NAMALWA (cell line): ENCODE measurements at regions not wholly inside any gene's neighbourhood (a gene's known extent, or its start where the extent isn't known, plus 50 kb on each side); places are given as distances from the start of the nearest gene placed in this dataset.
A peak's percentile ranks its signal among the peaks of the same experiment; 100 is the strongest.

Experiments
- DNase-seq: peaks from one replicate; pipeline ENCODE4 v3.0.0-alpha.2; 2015; ENCODE audit warnings: low spot score

GRCh38 chr2:136373841-136374240, 255.9 kb upstream of the CXCR4 start:
- no peak for DNase-seq

GRCh38 chr2:136373029-136373428, 255.1 kb upstream of the CXCR4 start:
- no peak for DNase-seq

GRCh38 chr2:136363900-136364299, 246.0 kb upstream of the CXCR4 start:
- DNase-seq: no peak

- no peak for DNase-seq
Observed at GRCh38 chr2:136363470-136363869, 245.5 kb upstream of the CXCR4 start.

GRCh38 chr2:136362676-136363390, 244.9 kb upstream of the CXCR4 start:
- no peak for DNase-seq

- DNase-seq: no peak
Observed at GRCh38 chr2:136361521-136361920, 243.6 kb upstream of the CXCR4 start.

- DNase-seq: no peak
Observed at GRCh38 chr2:136360790-136361189, 242.8 kb upstream of the CXCR4 start.

- peak; percentile 26 for DNase-seq
Observed at GRCh38 chr2:136359121-136359965, 241.4 kb upstream of the CXCR4 start.

GRCh38 chr2:136358576-136358975, 240.6 kb upstream of the CXCR4 start:
- no peak for DNase-seq

- DNase-seq: no peak
Observed at GRCh38 chr2:136357007-136357380, 239.0 kb upstream of the CXCR4 start.

- DNase-seq: no peak
Observed at GRCh38 chr2:136356125-136357006, 238.4 kb upstream of the CXCR4 start.

- no peak for DNase-seq
Observed at GRCh38 chr2:136351684-136352083, 233.7 kb upstream of the CXCR4 start.

- no peak for DNase-seq
Observed at GRCh38 chr2:136347981-136348380, 230.0 kb upstream of the CXCR4 start.

- DNase-seq: no peak
Observed at GRCh38 chr2:136344339-136344738, 226.4 kb upstream of the CXCR4 start.

GRCh38 chr2:136342138-136342537, 224.2 kb upstream of the CXCR4 start:
- no peak for DNase-seq

- DNase-seq: no peak
Observed at GRCh38 chr2:136334967-136335366, 217.0 kb upstream of the CXCR4 start.

GRCh38 chr2:136332436-136333095, 214.6 kb upstream of the CXCR4 start:
- no peak for DNase-seq

- no peak for DNase-seq
Observed at GRCh38 chr2:136331226-136331625, 213.3 kb upstream of the CXCR4 start.

- DNase-seq: no peak
Observed at GRCh38 chr2:136328207-136328795, 210.4 kb upstream of the CXCR4 start.

GRCh38 chr2:136327162-136327852, 209.4 kb upstream of the CXCR4 start:
- peak; percentile 49 for DNase-seq

GRCh38 chr2:136325844-136326331, 207.9 kb upstream of the CXCR4 start:
- DNase-seq: no peak
